ENCODE measurements at regions not wholly inside any gene's neighbourhood (a gene's known extent, or its start where the extent isn't known, plus 50 kb on each side); places are given as distances from the start of the nearest gene placed in this dataset.

DNA sequence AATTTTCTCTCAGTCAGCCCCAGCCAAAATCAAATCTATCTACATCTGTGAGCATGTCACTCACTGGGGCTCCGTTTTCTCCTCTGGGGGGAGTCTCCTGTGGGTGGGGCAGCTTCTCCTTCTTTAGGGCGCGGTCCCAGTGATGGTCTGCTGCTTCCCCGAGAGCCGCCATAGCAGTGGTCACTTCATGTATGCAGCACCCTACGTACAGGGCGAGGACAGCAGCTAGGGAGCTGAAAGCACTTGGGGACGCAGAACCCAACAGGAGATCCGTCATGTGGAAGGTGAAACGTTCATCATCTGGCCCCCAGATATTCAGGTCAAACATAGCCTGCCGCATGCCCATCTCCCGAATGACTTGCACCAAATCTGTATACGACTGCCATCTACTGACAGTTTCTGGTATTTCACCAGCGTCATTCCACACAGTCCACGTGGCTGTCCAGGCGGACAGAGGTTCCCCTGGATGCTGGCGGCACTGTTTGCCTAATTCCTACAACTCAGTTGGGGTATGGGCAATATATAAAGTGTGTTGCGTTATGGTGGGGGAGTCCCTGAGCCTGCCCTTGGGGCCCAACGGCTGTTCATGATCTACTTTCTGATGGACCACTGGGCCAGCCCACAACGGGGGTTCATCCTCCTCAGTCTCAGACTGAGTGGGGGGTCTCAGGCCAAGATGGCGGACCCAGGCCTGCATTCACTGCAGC, 795.0 kb downstream of the EFNA5 start:
- no peaks in the 10 kb centered on the region for H3K4me1 ChIP-seq (ENCODE audit: control insufficient read depth in 1 of 2, insufficient read depth in 1 of 2, low read depth in 1 of 2, low read length in 1 of 2)
- no peaks in the 10 kb centered on the region for H3K9me3 ChIP-seq
- H3K4me3 ChIP-seq (ENCODE audit: low read depth in 1 of 2, low read length in 1 of 2): no peak overlapping the region
- H3K36me3 ChIP-seq: no peaks in the 10 kb centered on the region
- H3K27me3 ChIP-seq: no peaks in the 10 kb centered on the region
- H3K27ac ChIP-seq: no peak overlapping the region
- TF ChIP-seq CTCF (IDR thresholded peaks at IDR 0.05): no peak

- Histone ChIP-seq H3K9me3 (no peaks in the 10 kb centered on the region), H3K27me3 (no peaks in the 10 kb centered on the region), H3K27ac (no peak overlapping the region), H3K4me1 (ENCODE audit: control insufficient read depth in 1 of 2, insufficient read depth in 1 of 2, low read depth in 1 of 2, low read length in 1 of 2) (no peaks in the 10 kb centered on the region), H3K4me3 (ENCODE audit: low read depth in 1 of 2, low read length in 1 of 2) (no peak overlapping the region), H3K36me3 (no peaks in the 10 kb centered on the region)
- no peak for TF ChIP-seq CTCF (IDR thresholded peaks at IDR 0.05)
Measured at GRCh38 chr5:106874974-106875373, 795.8 kb downstream of the EFNA5 start.

DNA sequence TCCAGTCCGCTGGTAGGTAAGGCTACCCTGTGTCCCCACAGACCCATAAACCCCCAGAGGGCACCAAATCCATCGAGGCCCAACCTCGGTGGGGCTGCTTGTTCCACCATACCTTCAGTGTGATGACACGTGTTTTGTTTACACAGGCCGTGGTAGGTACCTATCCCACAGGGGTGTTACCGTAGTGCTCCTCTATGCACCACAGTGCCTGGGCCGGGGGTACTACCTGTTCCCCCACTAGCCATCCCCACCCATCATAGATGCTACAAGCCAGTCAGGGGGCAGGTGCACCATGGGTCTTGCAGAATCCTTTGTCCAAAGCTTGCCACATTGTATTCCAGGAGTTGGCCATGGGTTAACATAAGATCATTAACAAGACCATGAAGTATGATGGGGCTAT, 796.2 kb downstream of the EFNA5 start:
- no peaks in the 10 kb centered on the region for H3K9me3 ChIP-seq
- H3K27me3 ChIP-seq: no peaks in the 10 kb centered on the region
- no peak for TF ChIP-seq CTCF (IDR thresholded peaks at IDR 0.05)

DNA sequence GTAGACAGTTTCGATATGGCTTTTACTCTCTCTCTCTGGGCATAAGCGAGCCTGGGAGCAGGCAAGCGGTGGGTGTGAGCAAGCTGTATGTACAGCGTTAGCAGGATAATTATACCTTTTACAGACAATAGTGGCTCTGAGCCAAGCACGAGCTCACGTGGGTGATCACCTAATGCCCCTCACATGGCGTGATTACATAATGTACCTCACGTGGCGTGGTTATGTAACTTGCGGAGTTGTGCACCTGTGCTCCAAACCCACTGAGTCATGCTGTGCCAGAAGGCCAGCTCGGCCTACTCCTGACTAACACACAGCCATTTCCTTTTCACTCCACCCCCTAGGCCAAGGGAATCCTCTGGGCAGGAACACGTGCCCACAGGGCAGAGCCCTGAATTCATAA, 797.2 kb downstream of the EFNA5 start:
- no peak for TF ChIP-seq CTCF (IDR thresholded peaks at IDR 0.05)
- Histone ChIP-seq H3K9me3 (no peaks in the 10 kb centered on the region), H3K4me1 (ENCODE audit: control insufficient read depth in 1 of 2, insufficient read depth in 1 of 2, low read depth in 1 of 2, low read length in 1 of 2) (peaks cover 0 to 8% of the 10 kb centered on the region in 2 experiments), H3K27ac (no peak overlapping the region), H3K36me3 (no peaks in the 10 kb centered on the region), H3K27me3 (no peaks in the 10 kb centered on the region), H3K4me3 (ENCODE audit: low read depth in 1 of 2, low read length in 1 of 2) (no peak overlapping the region)

More for the DNA sequence above, 796.2 kb downstream of the EFNA5 start:
- Histone ChIP-seq H3K4me3 (ENCODE audit: low read depth in 1 of 2, low read length in 1 of 2) (no peak overlapping the region), H3K36me3 (no peaks in the 10 kb centered on the region), H3K27ac (no peak overlapping the region), H3K4me1 (ENCODE audit: control insufficient read depth in 1 of 2, insufficient read depth in 1 of 2, low read depth in 1 of 2, low read length in 1 of 2) (no peaks in the 10 kb centered on the region)

DNA sequence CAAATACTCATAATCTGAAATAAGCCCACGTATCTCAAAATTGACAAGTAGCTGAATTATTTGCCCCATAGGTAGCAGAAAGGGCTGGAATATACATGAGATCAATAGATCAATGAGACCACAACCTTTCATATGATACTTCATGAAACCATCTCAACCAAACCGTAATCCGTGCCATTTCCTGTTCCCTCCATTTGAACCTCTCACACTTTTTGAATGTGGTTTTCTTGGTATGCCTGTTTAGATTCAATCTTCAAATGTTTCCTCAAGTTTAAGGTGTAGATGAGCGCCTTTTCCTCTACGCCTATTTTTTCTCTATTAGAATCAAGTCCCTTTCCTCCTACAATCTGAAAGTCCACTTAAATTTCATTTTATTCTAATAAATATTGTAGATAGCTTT, 805.5 kb downstream of the EFNA5 start:
- peaks cover 0 to 8% of the 10 kb centered on the region in 2 experiments for H3K4me1 ChIP-seq (ENCODE audit: control insufficient read depth in 1 of 2, insufficient read depth in 1 of 2, low read depth in 1 of 2, low read length in 1 of 2)
- no peaks in the 10 kb centered on the region for H3K27me3 ChIP-seq
- no peaks in the 10 kb centered on the region for H3K36me3 ChIP-seq
- no peak overlapping the region for H3K4me3 ChIP-seq (ENCODE audit: low read depth in 1 of 2, low read length in 1 of 2)
- TF ChIP-seq CTCF (IDR thresholded peaks at IDR 0.05): no peak
- H3K27ac ChIP-seq: no peak overlapping the region
- no peaks in the 10 kb centered on the region for H3K9me3 ChIP-seq

All from neutrophil (primary cell).